AG10803 (cell line): ENCODE measurements at regions not wholly inside any gene's neighbourhood (a gene's known extent, or its start where the extent isn't known, plus 50 kb on each side); places are given as distances from the start of the nearest gene placed in this dataset.
"Not testable (repeated sequence)": the region's sequence is repeated elsewhere in the genome, so short reads cannot be mapped to it uniquely, and the experiment has no call there.

Experiments
- DNase-seq: peaks from one replicate; pipeline ENCODE4 v3.0.0; 2010; ENCODE audit warnings: low read depth
- H3K4me3 ChIP-seq: 2 replicates; pipeline ENCODE4 v1.5.1; 2011; ENCODE audit warnings: mild to moderate bottlenecking, low read length, control low read depth
- TF ChIP-seq, protein P1 (sequence below): conservative IDR thresholded peaks from 2 replicates; pipeline ENCODE4 v1.5.1; 2011; ENCODE audit warnings: mild to moderate bottlenecking, low read length, control low read depth, inconsistent platforms

DNA sequence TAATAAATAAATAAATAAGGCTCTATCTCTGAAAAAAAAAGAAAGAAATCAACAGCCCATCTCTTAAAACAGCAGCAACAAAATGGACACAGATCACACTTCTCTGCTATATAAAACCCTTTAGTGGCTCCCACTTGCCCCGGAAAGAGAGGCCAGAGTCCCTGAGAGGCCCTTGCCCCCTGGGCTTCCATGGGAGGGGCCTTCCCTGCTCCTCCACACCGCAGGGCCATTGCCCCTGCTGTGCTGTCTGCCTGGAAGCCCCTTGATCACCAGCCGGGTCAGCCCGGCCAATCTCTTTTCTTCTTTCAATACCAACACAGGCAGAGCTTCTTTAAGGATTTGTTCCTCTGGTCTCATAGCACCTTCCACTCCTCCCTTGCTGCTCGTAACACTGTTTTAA is 171.1 kb downstream of the URI1 start:
- no peak for DNase-seq
- TF ChIP-seq, protein P1, sequence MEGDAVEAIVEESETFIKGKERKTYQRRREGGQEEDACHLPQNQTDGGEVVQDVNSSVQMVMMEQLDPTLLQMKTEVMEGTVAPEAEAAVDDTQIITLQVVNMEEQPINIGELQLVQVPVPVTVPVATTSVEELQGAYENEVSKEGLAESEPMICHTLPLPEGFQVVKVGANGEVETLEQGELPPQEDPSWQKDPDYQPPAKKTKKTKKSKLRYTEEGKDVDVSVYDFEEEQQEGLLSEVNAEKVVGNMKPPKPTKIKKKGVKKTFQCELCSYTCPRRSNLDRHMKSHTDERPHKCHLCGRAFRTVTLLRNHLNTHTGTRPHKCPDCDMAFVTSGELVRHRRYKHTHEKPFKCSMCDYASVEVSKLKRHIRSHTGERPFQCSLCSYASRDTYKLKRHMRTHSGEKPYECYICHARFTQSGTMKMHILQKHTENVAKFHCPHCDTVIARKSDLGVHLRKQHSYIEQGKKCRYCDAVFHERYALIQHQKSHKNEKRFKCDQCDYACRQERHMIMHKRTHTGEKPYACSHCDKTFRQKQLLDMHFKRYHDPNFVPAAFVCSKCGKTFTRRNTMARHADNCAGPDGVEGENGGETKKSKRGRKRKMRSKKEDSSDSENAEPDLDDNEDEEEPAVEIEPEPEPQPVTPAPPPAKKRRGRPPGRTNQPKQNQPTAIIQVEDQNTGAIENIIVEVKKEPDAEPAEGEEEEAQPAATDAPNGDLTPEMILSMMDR: no peak
- H3K4me3 ChIP-seq: no peak overlapping the region

DNA sequence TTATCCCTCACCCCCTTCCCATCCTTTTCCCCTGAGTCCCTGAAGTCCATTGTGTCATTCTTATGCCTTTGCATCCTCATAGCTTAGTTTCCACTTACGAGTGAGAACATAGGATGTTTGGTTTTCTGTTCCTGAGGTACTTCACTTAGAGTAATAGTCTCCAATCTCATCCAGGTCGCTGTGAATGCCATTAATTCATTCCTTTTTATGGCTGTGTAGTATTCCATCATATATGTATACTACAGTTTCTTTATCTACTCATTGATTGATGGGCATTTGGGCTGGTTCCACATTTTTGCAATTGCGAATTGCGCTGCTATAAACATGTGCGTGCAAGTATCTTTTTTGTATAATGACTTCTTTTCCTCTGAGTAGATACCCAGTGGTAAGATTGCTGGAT is 172.1 kb downstream of the URI1 start:
- not testable (repeated sequence) for DNase-seq, H3K4me3 ChIP-seq

DNA sequence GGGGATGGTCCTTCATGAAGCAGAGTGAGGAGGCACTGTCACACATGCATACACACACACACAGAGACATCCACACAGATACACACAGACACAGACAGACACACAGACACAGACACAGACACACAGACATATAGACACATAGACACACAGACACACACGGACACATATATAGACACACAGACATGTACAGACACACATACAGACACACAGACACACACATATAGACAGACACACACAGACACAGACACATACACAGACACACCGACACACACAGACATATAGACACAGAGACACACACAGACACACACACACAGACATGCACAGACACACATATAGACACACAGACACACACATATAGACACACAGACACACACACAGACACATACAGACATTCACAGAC is 173.9 kb downstream of the URI1 start:
- TF ChIP-seq, protein P1: no peak
- DNase-seq: no peak
- no peak overlapping the region for H3K4me3 ChIP-seq

DNA sequence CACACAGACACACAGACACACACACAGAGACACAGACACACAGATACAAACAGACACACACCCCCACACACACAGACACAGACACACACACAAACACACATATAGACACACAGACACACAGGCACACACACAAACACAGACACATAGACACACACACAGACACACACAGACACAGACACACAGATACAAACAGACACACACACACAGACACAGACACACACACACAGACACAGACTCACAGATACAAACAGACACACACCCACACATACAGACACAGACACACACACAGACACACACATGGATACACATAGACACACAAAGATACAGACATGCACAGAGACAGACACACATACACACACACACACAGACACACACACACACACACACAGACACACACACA is 174.5 kb downstream of the URI1 start:
- no peak for DNase-seq
- TF ChIP-seq, protein P1: no peak
- no peak overlapping the region for H3K4me3 ChIP-seq

DNA sequence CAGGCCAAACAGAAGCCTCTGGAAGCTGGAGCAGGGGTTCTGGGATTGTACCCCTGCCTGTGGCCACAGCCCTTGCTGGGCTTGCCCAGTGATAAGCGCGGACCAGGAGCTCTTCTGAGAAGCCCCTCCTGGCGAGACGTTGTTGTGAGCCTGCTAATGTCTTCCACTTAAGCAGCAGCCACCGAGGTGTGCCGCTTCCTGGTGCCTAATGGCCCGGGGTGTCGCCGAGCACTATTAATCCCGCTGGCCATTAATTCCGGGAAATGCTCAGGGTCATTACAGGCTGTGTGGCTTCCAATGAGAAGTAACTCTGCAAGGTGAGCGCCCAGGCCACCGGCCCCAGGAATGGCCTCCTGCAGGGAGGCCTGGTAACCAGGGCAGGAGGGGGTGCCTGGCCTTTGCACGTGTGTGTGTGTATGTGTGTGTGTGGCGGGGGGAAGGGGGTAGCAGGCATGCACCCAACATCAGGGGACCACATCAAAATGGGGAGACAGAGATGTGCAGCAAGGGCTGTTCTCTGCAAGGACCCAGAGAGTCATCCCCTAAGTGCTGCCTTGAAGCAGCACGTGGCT is 175.0 kb downstream of the URI1 start:
- no peak overlapping the region for H3K4me3 ChIP-seq
- TF ChIP-seq, protein P1: no peak
- no peak for DNase-seq

DNA sequence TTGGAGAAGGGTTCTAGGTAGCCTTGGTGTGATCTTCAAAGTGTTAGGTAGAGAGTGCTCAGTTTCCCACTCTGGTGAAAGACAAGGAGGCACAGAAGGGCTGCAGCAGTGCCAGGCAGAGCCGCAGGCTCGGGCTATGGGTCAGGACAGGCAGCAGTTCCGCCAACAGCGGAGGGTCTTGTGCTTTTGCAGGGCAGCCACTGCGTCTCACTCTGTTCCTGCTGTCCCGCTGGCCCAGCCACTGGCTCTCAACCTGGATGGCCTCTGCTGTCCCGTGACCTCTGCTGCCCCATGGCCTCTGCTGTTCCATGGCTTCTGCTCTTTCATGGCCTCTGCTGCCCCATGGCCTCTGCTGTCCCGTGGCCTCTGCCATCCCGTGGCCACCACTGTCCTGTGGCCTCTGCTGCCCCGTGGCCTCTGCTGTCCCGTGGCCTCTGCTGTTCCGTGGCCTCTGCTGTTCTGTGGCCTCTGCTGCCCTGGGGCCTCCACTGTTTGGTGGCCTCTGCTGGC is 175.7 kb downstream of the URI1 start:
- TF ChIP-seq, protein P1: no peak
- no peak for DNase-seq
- no peak overlapping the region for H3K4me3 ChIP-seq

DNA sequence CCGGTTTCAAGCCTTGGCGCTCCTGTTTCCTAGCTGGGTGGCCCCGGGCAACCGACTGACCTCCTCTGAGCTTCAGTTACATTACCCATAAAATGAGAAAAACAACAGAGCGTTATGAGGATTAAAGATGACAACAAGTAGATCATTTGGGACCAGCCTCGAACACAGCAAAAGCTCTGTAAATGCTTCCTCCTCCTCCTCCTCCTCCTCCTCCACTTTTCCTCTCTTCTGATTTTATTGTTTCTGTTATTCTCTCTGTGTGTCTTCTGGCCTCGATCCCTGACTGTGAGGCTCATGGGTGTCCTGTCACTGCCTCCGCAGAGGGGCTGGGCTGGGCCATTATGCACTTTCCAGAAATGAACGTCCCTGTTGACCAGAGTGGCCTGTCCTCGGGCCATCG is 176.2 kb downstream of the URI1 start:
- TF ChIP-seq, protein P1: no peak
- no peak for DNase-seq
- no peak overlapping the region for H3K4me3 ChIP-seq

DNA sequence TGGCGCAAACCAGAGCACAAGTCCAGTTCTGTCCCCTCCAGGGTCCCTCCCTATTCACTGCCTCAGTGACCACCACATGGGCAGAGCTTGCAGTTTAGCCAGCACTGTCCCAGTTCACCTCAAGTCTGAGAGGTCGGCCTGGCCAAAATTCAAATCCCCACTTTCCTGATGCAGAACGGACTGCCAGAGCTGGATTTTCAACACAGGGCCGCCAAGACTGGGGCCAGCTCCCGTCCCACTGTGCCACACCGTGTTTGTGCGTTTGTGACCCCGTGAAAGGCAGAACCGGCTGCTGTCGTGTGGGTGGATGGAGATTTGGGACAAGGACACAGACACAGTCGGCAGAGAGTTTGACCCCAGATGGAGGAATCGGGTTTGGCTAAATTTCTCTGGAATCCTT is 176.7 kb downstream of the URI1 start:
- no peak overlapping the region for H3K4me3 ChIP-seq
- DNase-seq: no peak
- TF ChIP-seq, protein P1: no peak
